Panc1 (cell line): ENCODE measurements at regions not wholly inside any gene's neighbourhood (a gene's known extent, or its start where the extent isn't known, plus 50 kb on each side); places are given as distances from the start of the nearest gene placed in this dataset.
"Not testable (repeated sequence)": the region's sequence is repeated elsewhere in the genome, so short reads cannot be mapped to it uniquely, and the experiment has no call there.

Experiments
- POLR2AphosphoS5 ChIP-seq: IDR thresholded peaks from 2 replicates; pipeline ENCODE4 v1.6.1; 2012; ENCODE audit warnings: mild to moderate bottlenecking, low read depth, low read length, moderate library complexity
- SIN3A ChIP-seq: IDR thresholded peaks from 2 replicates; pipeline ENCODE4 v1.6.1; 2012; ENCODE audit warnings: low read depth, mild to moderate bottlenecking, low read length, moderate library complexity, borderline replicate concordance; ENCODE audit not compliant: insufficient read depth
- TCF7L2 ChIP-seq: IDR thresholded peaks from 2 replicates; pipeline ENCODE4 v1.6.1; 2011; ENCODE audit warnings: mild to moderate bottlenecking, low read depth, low read length, inconsistent platforms
- TF ChIP-seq, protein P1 (sequence below): fragments of 450-650 bp; IDR thresholded peaks from 2 replicates; pipeline ENCODE4 v1.5.1; 2017; ENCODE audit warnings: mild to moderate bottlenecking
- TF ChIP-seq, protein P2 (sequence below), 2 experiments: IDR thresholded peaks; 2 replicates each; pipeline ENCODE4 v1.6.1; 2011 to 2012; ENCODE audit warnings: low read depth in 2 of 2, control low read depth in 1 of 2, low read length in 1 of 2, mild to moderate bottlenecking in 1 of 2, moderate library complexity in 1 of 2; ENCODE audit not compliant: insufficient read depth in 1 of 2

DNA sequence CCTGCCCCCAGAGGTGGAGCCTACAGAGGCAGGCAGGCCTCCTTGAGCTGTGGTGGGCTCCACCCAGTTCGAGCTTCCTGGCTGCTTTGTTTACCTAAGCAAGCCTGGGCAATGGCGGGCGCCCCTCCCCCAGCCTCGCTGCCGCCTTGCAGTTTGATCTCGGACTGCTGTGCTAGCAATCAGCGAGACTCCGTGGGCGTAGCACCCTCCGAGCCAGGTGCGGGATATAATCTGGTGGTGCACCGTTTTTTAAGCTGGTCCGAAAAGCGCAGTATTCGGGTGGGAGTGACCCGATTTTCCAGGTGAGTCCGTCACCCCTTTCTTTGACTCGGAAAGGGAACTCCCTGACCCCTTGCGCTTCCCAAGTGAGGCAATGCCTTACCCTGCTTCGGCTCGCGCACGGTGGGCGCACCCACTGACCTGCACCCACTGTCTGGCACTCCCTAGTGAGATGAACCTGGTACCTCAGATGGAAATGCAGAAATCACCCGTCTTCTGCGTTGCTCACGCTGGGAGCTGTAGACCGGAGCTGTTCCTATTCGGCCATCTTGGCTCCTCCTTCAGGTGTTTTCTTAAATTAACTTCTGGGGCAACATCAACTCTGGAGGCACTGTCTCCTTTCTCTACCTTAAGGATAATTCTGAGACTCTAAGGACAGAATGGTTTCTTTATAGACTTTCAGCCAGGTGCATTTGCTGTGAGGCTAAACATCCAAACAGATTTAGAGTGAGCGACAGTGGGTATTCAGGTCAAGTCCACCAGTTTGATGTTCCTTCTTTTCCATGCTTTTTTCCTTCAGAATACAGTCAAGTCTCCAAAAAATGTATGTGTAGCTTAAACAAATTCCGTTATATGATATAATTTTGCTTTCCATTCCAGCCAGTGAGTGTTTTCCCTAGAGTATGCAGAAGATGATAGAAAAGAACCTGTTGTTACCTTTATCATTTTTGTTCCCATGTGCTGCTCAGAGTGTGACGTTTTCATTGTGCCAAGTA is 170.8 kb downstream of the KCNRG start:
- TF ChIP-seq, protein P1, sequence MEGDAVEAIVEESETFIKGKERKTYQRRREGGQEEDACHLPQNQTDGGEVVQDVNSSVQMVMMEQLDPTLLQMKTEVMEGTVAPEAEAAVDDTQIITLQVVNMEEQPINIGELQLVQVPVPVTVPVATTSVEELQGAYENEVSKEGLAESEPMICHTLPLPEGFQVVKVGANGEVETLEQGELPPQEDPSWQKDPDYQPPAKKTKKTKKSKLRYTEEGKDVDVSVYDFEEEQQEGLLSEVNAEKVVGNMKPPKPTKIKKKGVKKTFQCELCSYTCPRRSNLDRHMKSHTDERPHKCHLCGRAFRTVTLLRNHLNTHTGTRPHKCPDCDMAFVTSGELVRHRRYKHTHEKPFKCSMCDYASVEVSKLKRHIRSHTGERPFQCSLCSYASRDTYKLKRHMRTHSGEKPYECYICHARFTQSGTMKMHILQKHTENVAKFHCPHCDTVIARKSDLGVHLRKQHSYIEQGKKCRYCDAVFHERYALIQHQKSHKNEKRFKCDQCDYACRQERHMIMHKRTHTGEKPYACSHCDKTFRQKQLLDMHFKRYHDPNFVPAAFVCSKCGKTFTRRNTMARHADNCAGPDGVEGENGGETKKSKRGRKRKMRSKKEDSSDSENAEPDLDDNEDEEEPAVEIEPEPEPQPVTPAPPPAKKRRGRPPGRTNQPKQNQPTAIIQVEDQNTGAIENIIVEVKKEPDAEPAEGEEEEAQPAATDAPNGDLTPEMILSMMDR, result not testable (repeated sequence)
- not testable (repeated sequence) for TF ChIP-seq POLR2AphosphoS5, TCF7L2, SIN3A
- TF ChIP-seq, protein P2, sequence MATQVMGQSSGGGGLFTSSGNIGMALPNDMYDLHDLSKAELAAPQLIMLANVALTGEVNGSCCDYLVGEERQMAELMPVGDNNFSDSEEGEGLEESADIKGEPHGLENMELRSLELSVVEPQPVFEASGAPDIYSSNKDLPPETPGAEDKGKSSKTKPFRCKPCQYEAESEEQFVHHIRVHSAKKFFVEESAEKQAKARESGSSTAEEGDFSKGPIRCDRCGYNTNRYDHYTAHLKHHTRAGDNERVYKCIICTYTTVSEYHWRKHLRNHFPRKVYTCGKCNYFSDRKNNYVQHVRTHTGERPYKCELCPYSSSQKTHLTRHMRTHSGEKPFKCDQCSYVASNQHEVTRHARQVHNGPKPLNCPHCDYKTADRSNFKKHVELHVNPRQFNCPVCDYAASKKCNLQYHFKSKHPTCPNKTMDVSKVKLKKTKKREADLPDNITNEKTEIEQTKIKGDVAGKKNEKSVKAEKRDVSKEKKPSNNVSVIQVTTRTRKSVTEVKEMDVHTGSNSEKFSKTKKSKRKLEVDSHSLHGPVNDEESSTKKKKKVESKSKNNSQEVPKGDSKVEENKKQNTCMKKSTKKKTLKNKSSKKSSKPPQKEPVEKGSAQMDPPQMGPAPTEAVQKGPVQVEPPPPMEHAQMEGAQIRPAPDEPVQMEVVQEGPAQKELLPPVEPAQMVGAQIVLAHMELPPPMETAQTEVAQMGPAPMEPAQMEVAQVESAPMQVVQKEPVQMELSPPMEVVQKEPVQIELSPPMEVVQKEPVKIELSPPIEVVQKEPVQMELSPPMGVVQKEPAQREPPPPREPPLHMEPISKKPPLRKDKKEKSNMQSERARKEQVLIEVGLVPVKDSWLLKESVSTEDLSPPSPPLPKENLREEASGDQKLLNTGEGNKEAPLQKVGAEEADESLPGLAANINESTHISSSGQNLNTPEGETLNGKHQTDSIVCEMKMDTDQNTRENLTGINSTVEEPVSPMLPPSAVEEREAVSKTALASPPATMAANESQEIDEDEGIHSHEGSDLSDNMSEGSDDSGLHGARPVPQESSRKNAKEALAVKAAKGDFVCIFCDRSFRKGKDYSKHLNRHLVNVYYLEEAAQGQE (IDR thresholded peaks at IDR 0.05; ENCODE audit: insufficient read depth in 1 of 2, low read depth in 2 of 2, low read length in 1 of 2), result not testable (repeated sequence)
